HCT116 (cell line): ENCODE measurements at regions not wholly inside any gene's neighbourhood (a gene's known extent, or its start where the extent isn't known, plus 50 kb on each side); places are given as distances from the start of the nearest gene placed in this dataset.

Source experiments
- ATAC-seq: fragments of 200-7000 bp; cut with Tn5 transposase; 2 replicates; pipeline ENCODE4 v1.9.1; 2020; ENCODE audit warnings: mild to moderate bottlenecking, moderate library complexity
- BruUV-seq: library from RNA; stranded (reverse); fragments of 400-500 nt; replicated peaks from 2 replicates; lab custom pipeline; 2021; lab: Mats Ljungman, UMichigan
- CTCF ChIA-PET: fragments of 300-600 bp; sonication (Branson Sonifier 250); formaldehyde crosslinking; loops from one replicate; lab custom pipeline; 2021; ENCODE audit warnings: antibody characterized with exemption; lab: Charles Lee
- POLR2A ChIA-PET: fragments of 300-600, 350-600 bp; sonication (Branson Sonifier 250); formaldehyde crosslinking; loops from one replicate; lab custom pipeline; 2021; ENCODE audit warnings: antibody characterized with exemption; lab: Charles Lee
- RAD21 ChIA-PET, 2 experiments: fragments of 300-600 bp; sonication (Branson Sonifier 250); formaldehyde crosslinking; loops; one replicate each; lab custom pipeline; 2023; ENCODE audit warnings: low total read pairs in 2 of 2; ENCODE audit not compliant: uncharacterized antibody in 2 of 2, unreplicated experiment in 2 of 2, low non-redundant PET in 1 of 2; lab: Charles Lee
- DNase-seq: peaks from one replicate; pipeline ENCODE4 v3.0.0-alpha.2; 2010; ENCODE audit warnings: low read depth, low spot score
- H2AFZ ChIP-seq: fragments of 200-600 bp; shearing (Covaris generic), sonication (generic); 2 replicates; pipeline ENCODE4 v1.6.1; 2017; ENCODE audit warnings: low read depth, mixed run types, mixed read lengths, antibody characterized with exemption, low read length; ENCODE audit not compliant: poor library complexity, severe bottlenecking
- H3K27ac ChIP-seq: 2 replicates; pipeline ENCODE4 v1.5.1; 2012; ENCODE audit warnings: low read depth, low read length
- H3K27me3 ChIP-seq: fragments of 200-600 bp; sonication (generic); 2 replicates; pipeline ENCODE4 v1.6.1; 2016; ENCODE audit warnings: mixed run types, low read length, mixed read lengths; ENCODE audit not compliant: insufficient read depth
- H3K36me3 ChIP-seq, 2 experiments: fragments of 200-500 bp in 1 of 2; fragments of 200-600 bp in 1 of 2; sonication (Bioruptor generic) in 1 of 2; sonication (generic) in 1 of 2; 2 replicates each; pipeline versions ENCODE4 v1.5.1 to v1.6.1; 2014 to 2016; ENCODE audit warnings: low read length in 2 of 2, inconsistent platforms in 1 of 2, mixed read lengths in 1 of 2, mixed run types in 1 of 2; ENCODE audit not compliant: insufficient read depth in 2 of 2, control insufficient read depth in 1 of 2
- H3K4me1 ChIP-seq, 2 experiments: fragments of 200-600 bp in 1 of 2; sonication (generic) in 1 of 2; 2 replicates each; pipeline versions ENCODE4 v1.5.1 to v1.6.1; 2012 to 2017; ENCODE audit warnings: low read length in 2 of 2, inconsistent platforms in 1 of 2, mild to moderate bottlenecking in 1 of 2, mixed read lengths in 1 of 2, mixed run types in 1 of 2, moderate library complexity in 1 of 2; ENCODE audit not compliant: insufficient read depth in 2 of 2, control insufficient read depth in 1 of 2
- H3K4me2 ChIP-seq: fragments of 200-600 bp; sonication (generic); 2 replicates; pipeline ENCODE4 v1.6.1; 2017; ENCODE audit warnings: mixed run types, low read length, mixed read lengths
- H3K4me3 ChIP-seq, 2 experiments: fragments of 200-600 bp in 1 of 2; sonication (generic) in 1 of 2; replicated peaks in 1 of 2; 2 replicates each; pipeline ENCODE4 v1.5.1; 2011 to 2016; ENCODE audit warnings: low read length in 2 of 2, control low read depth in 1 of 2, low read depth in 1 of 2, mild to moderate bottlenecking in 1 of 2, mixed read lengths in 1 of 2, mixed run types in 1 of 2
- H3K79me2 ChIP-seq: fragments of 200-600 bp; sonication (generic); 2 replicates; pipeline ENCODE4 v1.6.1; 2017; ENCODE audit warnings: mild to moderate bottlenecking, mixed run types, low read length, moderate library complexity, mixed read lengths; ENCODE audit not compliant: insufficient read depth
- H3K9ac ChIP-seq: fragments of 200-600 bp; sonication (generic); 2 replicates; pipeline ENCODE4 v1.6.1; 2016; ENCODE audit warnings: low read length, mixed read lengths
- H3K9me2 ChIP-seq: fragments of 200-600 bp; sonication (generic), shearing (Covaris generic); 2 replicates; pipeline ENCODE4 v1.6.1; 2017; ENCODE audit warnings: mixed run types, mild to moderate bottlenecking, moderate library complexity; ENCODE audit not compliant: insufficient read depth
- H3K9me3 ChIP-seq, 2 experiments: fragments of 200-500 bp in 1 of 2; fragments of 200-600 bp in 1 of 2; sonication (Bioruptor generic) in 1 of 2; sonication (generic) in 1 of 2; 2 replicates each; pipeline ENCODE4 v1.6.1; 2014 to 2017; ENCODE audit warnings: low read length in 2 of 2, mixed read lengths in 2 of 2, inconsistent platforms in 1 of 2, low read depth in 1 of 2, mild to moderate bottlenecking in 1 of 2, mixed run types in 1 of 2, moderate library complexity in 1 of 2; ENCODE audit not compliant: control insufficient read depth in 1 of 2, insufficient read depth in 1 of 2
- H4K20me1 ChIP-seq: fragments of 200-600 bp; sonication (generic), shearing (Covaris generic); 2 replicates; pipeline ENCODE4 v1.6.1; 2017; ENCODE audit warnings: mixed run types, mild to moderate bottlenecking, moderate library complexity; ENCODE audit not compliant: insufficient read depth
- CBX3 ChIP-seq: IDR thresholded peaks from 2 replicates; pipeline ENCODE4 v1.6.1; 2012; ENCODE audit warnings: low read depth
- FOSL1 ChIP-seq: IDR thresholded peaks from 2 replicates; pipeline ENCODE4 v1.6.1; 2012; ENCODE audit warnings: low read depth
- POLR2A ChIP-seq: IDR thresholded peaks from 2 replicates; pipeline ENCODE4 v1.7.0; 2011; ENCODE audit warnings: borderline replicate concordance; ENCODE audit not compliant: insufficient read depth, insufficient read length; ENCODE audit errors: extremely low read depth
- ZFX ChIP-seq: fragments of 450-650 bp; IDR thresholded peaks from 2 replicates; pipeline ENCODE4 v1.6.1; 2017
- ZNF274 ChIP-seq: fragments of 200-500 bp; sonication (Bioruptor generic); IDR thresholded peaks from 2 replicates; pipeline ENCODE4 v1.6.1; 2014; ENCODE audit warnings: mild to moderate bottlenecking, low read depth, low read length, inconsistent platforms
- intact Hi-C: fragments of 100-400 bp; cut with micrococcal nuclease; formaldehyde crosslinking; loops from 2 replicates; pipeline ENCODE4 v1.10.0; 2022
- TF ChIP-seq, protein P1 (sequence below), 3 experiments: fragments of 200-600 bp in 1 of 3; sonication (generic) in 1 of 3; IDR thresholded peaks in 2 of 3; conservative IDR thresholded peaks in 1 of 3; 2 replicates each; pipeline ENCODE4 v1.5.1; 2012 to 2017; ENCODE audit warnings: low read depth in 2 of 3, low read length in 2 of 3, antibody characterized with exemption in 1 of 3, borderline replicate concordance in 1 of 3, control low read depth in 1 of 3, mild to moderate bottlenecking in 1 of 3, mixed read lengths in 1 of 3, mixed run types in 1 of 3, moderate library complexity in 1 of 3; ENCODE audit not compliant: insufficient read depth in 1 of 3
- TF ChIP-seq, protein P2 (sequence below): IDR thresholded peaks from 2 replicates; pipeline ENCODE4 v1.6.1; 2012

DNA sequence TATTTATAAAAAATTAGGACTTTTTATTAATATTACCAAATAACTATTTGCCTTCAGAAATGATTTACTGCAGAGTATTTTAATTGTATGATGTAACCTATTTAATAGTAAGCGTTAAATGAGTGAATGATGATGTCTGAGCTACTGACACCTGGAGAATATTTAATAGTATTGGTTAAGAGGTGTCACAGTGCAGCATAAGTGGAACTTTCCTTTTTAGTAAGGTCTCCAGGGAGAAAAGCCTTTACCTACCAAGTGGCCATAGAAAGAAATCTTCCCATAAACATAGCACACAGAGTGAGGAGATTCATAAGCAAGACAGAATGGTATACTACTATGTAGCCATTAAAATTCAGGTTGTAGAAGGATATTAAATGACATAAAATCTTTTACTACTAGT is 441.7 kb downstream of the TBL1XR1 start:
- Histone ChIP-seq H3K9me3 (no peaks in the 10 kb centered on the region), H3K4me3 (no peak overlapping the region), H3K79me2 (no peaks in the 10 kb centered on the region), H3K27ac (no peak overlapping the region), H3K4me2 (no peak overlapping the region), H3K36me3 (no peaks in the 10 kb centered on the region), H3K9ac (no peak overlapping the region), H4K20me1 (no peaks in the 10 kb centered on the region), H3K9me2 (no peaks in the 10 kb centered on the region), H3K27me3 (no peaks in the 10 kb centered on the region), H2AFZ (no peak overlapping the region), H3K4me1 (no peaks in the 10 kb centered on the region)
- intact Hi-C loops, result no loop called here
- BruUV-seq, result no TSS peak
- TF ChIP-seq, protein P1, sequence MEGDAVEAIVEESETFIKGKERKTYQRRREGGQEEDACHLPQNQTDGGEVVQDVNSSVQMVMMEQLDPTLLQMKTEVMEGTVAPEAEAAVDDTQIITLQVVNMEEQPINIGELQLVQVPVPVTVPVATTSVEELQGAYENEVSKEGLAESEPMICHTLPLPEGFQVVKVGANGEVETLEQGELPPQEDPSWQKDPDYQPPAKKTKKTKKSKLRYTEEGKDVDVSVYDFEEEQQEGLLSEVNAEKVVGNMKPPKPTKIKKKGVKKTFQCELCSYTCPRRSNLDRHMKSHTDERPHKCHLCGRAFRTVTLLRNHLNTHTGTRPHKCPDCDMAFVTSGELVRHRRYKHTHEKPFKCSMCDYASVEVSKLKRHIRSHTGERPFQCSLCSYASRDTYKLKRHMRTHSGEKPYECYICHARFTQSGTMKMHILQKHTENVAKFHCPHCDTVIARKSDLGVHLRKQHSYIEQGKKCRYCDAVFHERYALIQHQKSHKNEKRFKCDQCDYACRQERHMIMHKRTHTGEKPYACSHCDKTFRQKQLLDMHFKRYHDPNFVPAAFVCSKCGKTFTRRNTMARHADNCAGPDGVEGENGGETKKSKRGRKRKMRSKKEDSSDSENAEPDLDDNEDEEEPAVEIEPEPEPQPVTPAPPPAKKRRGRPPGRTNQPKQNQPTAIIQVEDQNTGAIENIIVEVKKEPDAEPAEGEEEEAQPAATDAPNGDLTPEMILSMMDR (IDR thresholded peaks at IDR 0.05 in 2 of 3, conservative IDR thresholded peaks at IDR 0.05 in 1 of 3; ENCODE audit: borderline replicate concordance in 1 of 3, insufficient read depth in 1 of 3, low read depth in 2 of 3, low read length in 2 of 3), result no peak
- ChIA-PET RAD21 (no interaction called here), POLR2A (no interaction called here), CTCF (no interaction called here)
- DNase-seq (no peak), ATAC-seq (no peak)

DNA sequence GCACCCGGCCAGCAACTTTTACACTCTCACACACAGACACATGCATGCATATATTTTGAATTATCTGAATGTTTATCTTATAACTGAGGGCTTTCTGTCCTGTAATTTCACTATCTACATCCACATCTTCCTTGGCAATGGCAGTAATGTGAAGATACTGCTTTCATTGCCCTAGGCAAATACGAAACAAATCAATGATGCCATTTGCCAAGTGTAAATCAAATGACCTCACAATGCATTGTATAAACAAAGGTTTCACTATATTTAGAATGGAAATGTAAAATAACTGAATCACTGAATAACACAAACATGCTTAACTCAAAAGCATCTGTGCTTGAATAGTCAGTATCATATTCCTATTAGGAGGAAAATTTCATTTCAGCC is 455.6 kb downstream of the TBL1XR1 start:
- Histone ChIP-seq H3K4me2 (no peak overlapping the region), H3K9me3 (no peaks in the 10 kb centered on the region), H3K79me2 (no peaks in the 10 kb centered on the region), H3K27ac (no peak overlapping the region), H2AFZ (no peak overlapping the region), H3K36me3 (no peaks in the 10 kb centered on the region), H3K9me2 (no peaks in the 10 kb centered on the region), H3K4me3 (no peak overlapping the region), H4K20me1 (no peaks in the 10 kb centered on the region), H3K9ac (no peak overlapping the region), H3K27me3 (no peaks in the 10 kb centered on the region), H3K4me1 (no peaks in the 10 kb centered on the region)
- DNase-seq (no peak), ATAC-seq (no peak)
- ChIA-PET CTCF (no interaction called here), POLR2A (no interaction called here), RAD21 (no interaction called here)
- TF ChIP-seq ZFX (no peak), CBX3 (no peak), FOSL1 (no peak), POLR2A (no peak), ZNF274 (no peak)
- TF ChIP-seq, protein P2, sequence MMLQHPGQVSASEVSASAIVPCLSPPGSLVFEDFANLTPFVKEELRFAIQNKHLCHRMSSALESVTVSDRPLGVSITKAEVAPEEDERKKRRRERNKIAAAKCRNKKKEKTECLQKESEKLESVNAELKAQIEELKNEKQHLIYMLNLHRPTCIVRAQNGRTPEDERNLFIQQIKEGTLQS, result no peak
- intact Hi-C loops, result no loop called here
- BruUV-seq, result no TSS peak
